ENCODE measurements at regions not wholly inside any gene's neighbourhood (a gene's known extent, or its start where the extent isn't known, plus 50 kb on each side); places are given as distances from the start of the nearest gene placed in this dataset.
"Not testable (repeated sequence)": the region's sequence is repeated elsewhere in the genome, so short reads cannot be mapped to it uniquely, and the experiment has no call there.

GRCh38 chr2:132034646-132035045 lies 127.1 kb downstream of the ANKRD30BL start:
- TF ChIP-seq POLR2AphosphoS5 (IDR thresholded peaks at IDR 0.05) (no peak), POLR2A (IDR thresholded peaks at IDR 0.05) (no peak)
- TF ChIP-seq, protein P1, sequence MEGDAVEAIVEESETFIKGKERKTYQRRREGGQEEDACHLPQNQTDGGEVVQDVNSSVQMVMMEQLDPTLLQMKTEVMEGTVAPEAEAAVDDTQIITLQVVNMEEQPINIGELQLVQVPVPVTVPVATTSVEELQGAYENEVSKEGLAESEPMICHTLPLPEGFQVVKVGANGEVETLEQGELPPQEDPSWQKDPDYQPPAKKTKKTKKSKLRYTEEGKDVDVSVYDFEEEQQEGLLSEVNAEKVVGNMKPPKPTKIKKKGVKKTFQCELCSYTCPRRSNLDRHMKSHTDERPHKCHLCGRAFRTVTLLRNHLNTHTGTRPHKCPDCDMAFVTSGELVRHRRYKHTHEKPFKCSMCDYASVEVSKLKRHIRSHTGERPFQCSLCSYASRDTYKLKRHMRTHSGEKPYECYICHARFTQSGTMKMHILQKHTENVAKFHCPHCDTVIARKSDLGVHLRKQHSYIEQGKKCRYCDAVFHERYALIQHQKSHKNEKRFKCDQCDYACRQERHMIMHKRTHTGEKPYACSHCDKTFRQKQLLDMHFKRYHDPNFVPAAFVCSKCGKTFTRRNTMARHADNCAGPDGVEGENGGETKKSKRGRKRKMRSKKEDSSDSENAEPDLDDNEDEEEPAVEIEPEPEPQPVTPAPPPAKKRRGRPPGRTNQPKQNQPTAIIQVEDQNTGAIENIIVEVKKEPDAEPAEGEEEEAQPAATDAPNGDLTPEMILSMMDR (IDR thresholded peaks at IDR 0.05) = no peak
- peaks cover 0 to 9% of the 10 kb centered on the region in 2 donors for H3K27me3 ChIP-seq
- no peaks in the 10 kb centered on the region for H3K9me3 ChIP-seq
- H3K36me3 ChIP-seq = no peaks in the 10 kb centered on the region
- no peak for DNase-seq (ENCODE audit: low spot score in 2 of 2)
- H3K4me1 ChIP-seq = no peaks in the 10 kb centered on the region
- intact Hi-C loops (cut with DNase I; ENCODE audit: low total_unique reads) = no loop called here
- H3K4me3 ChIP-seq = no peak overlapping the region
- H3K27ac ChIP-seq = no peak overlapping the region

DNA sequence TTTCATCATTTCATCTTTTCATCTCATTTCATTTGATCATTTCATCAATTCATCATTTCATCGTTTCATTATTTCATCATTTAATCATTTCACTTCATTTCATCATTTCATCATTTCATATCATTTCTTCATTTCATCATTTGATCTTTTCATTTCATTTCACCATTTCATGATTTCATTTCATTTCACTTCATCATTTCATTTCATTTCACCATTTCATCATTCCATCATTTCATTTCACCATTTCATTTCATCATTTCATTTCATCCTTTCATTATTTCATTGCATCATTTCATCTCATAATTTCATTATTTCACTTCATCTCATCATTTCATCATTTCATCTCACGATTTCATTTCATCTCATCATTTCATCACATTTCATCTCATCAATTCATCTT lies 127.8 kb downstream of the ANKRD30BL start:
- Histone ChIP-seq H3K36me3 (no peaks in the 10 kb centered on the region), H3K4me3 (no peak overlapping the region), H3K9me3 (no peaks in the 10 kb centered on the region), H3K27me3 (peaks cover 0 to 9% of the 10 kb centered on the region in 2 donors), H3K27ac (no peak overlapping the region), H3K4me1 (no peaks in the 10 kb centered on the region)
- no peak for TF ChIP-seq POLR2A (IDR thresholded peaks at IDR 0.05)
- TF ChIP-seq POLR2AphosphoS5 (IDR thresholded peaks at IDR 0.05) = no peak
- TF ChIP-seq, protein P1 (IDR thresholded peaks at IDR 0.05) = no peak
- DNase-seq (ENCODE audit: low spot score in 2 of 2) = no peak
- intact Hi-C loops (cut with DNase I; ENCODE audit: low total_unique reads) = no loop called here

GRCh38 chr2:132033365-132033764 lies 128.4 kb downstream of the ANKRD30BL start:
- no peak for DNase-seq (ENCODE audit: low spot score in 2 of 2)
- TF ChIP-seq, protein P1 (IDR thresholded peaks at IDR 0.05) = no peak
- TF ChIP-seq POLR2AphosphoS5 (IDR thresholded peaks at IDR 0.05) (no peak), POLR2A (IDR thresholded peaks at IDR 0.05) (no peak)
- intact Hi-C loops (cut with DNase I; ENCODE audit: low total_unique reads) = no loop called here
- H3K9me3 ChIP-seq = no peaks in the 10 kb centered on the region
- peaks cover 0 to 9% of the 10 kb centered on the region in 2 donors for H3K27me3 ChIP-seq
- H3K4me1 ChIP-seq = no peaks in the 10 kb centered on the region
- no peaks in the 10 kb centered on the region for H3K36me3 ChIP-seq
- no peak overlapping the region for H3K27ac ChIP-seq
- H3K4me3 ChIP-seq = no peak overlapping the region

DNA sequence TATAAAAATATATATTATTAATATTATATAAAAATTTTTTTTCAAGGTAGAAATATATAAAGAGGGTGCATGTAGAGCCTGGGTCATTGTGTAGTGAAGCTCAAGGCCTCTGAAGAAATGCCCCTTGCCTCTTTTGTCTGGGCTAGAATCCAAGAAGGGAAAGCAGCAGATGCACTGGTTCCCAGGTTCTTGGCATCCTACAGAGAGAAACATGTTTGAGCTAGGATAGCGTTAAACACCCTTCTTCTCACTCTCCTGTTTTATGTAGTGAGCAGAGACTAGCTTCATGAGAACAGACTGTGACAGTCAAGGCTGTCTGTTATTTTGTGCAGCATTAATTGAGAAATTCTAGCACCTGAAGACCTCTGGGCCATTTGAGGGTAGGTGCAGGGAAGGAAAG lies 149.7 kb downstream of the ANKRD30BL start:
- H3K27ac ChIP-seq; H3K4me3 ChIP-seq; H3K27me3 ChIP-seq; intact Hi-C loops (cut with DNase I; ENCODE audit: low total_unique reads); H3K9me3 ChIP-seq; DNase-seq (ENCODE audit: low spot score in 2 of 2); H3K4me1 ChIP-seq; H3K36me3 ChIP-seq: not testable (repeated sequence)

DNA sequence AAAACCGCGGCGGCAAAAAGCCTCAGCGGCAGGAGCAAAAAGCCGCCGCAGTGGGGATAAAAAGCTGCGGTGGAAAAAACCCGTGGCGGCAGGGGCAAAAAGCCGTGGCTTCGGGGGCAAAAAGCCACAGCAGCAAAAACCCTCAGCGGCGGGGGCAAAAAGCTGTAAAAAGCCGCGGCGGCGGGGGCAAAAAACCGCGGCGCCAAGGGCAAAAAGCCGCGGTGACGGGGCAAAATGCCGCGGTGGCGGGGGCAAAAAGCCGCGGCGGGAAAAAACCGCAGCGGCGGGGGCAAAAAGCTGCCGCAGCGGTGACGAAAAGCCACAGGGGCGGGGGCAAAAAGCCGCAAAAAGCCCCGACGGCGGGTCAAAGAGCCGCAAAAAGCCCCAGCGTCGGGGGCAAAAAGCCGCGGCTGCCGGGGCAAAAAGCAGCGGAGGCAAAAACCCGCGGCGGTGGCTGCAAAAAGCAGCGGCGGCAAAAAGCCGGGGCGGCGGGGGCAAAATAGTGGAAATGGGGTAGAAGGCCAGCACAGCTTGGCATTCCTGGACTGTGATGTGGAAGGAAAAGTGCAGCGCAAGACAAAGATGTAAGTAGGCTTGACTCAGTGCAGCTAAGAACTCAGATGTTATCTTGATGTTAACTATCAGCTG lies 151.8 kb downstream of the ANKRD30BL start:
- H3K27me3 ChIP-seq = peaks cover 0 to 6% of the 10 kb centered on the region in 2 donors
- no peaks in the 10 kb centered on the region for H3K9me3 ChIP-seq
- no peaks in the 10 kb centered on the region for H3K4me1 ChIP-seq
- H3K4me3 ChIP-seq = peak overlapping the region in 2 of 3 donors; percentile 39 to 56
- no peak overlapping the region for H3K27ac ChIP-seq
- TF ChIP-seq POLR2A (IDR thresholded peaks at IDR 0.05) (no peak), POLR2AphosphoS5 (IDR thresholded peaks at IDR 0.05) (no peak)
- TF ChIP-seq, protein P1 (IDR thresholded peaks at IDR 0.05) = no peak
- no peaks in the 10 kb centered on the region for H3K36me3 ChIP-seq
- intact Hi-C loops (cut with DNase I; ENCODE audit: low total_unique reads) = no loop called here
- DNase-seq (ENCODE audit: low spot score in 2 of 2) = no peak

All from breast epithelium (tissue), 4 donors.